ENCODE measurements at regions not wholly inside any gene's neighbourhood (a gene's known extent, or its start where the extent isn't known, plus 50 kb on each side); places are given as distances from the start of the nearest gene placed in this dataset.

DNA sequence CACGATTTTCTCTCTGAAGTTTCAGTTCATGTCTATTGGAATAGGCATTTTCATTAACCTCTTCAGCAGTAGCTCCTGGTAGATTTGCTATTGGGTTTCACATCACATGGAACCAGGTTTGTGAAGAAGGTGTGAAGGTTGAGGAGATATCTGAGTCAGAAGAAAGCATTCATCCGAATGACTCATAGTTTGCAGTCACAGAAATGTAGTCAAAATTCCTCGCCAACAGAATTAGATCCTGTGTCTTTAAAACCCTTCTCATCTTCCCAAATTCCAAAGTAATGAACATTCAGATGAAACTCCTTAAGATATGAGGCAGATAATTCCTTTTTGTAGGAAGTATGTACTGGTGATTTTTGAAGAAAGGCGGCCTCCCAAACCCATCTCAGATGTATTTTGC lies 125.0 kb upstream of the LARGE1 start:
- DNase-seq, result no peak

DNA sequence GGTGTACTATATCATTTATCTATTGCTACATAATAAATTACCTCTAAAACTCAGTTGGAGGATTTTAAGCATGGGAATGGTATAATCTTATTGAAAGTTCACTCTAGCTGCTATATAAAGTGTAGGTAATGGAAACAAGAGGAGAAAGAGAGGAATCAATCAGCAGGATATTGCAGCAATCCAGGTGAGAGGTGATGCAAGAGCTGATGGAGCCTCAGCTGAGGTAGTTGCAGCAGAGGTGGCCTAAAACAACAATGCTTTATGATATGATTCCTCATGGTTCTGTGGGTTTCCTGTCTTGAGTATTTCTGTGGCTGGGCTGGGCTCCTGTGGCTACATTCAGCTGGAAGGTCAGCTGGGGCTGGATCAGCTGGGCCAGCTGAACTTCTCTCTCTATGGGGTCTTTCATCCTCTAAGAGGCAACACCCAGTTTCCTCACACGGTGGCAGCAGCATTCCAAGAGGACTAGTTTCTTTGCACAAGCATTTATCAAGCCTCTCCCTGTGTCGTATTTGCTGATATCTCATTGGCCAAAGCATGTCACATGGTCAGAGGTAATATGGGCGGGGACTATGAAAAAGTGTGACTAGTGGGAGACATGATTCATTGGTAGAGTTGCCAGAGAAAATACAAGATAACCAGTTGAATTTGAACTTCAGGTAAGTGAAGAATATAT lies 135.4 kb upstream of the LARGE1 start:
- peak in 1 of 56 donors; percentile 4 for DNase-seq

DNA sequence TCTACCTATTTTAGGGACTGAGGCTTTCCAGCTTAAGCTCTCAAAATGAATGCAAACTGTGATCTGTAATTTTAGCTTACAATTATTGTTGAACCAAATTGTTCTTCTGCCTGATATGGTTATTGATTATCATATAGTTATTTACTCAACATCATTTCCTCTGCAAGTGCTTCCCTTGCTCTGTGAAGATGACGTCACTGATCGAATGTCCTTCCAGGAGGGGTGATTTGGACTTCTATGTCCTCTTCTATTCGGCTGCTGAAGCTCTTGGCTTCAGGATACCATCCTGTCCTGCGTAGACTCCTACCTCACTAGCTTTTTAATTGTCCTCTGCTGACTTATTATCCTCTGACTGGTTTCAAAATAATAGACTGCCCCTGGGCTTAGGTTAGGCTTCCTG lies 137.4 kb upstream of the LARGE1 start:
- DNase-seq, result no peak

DNA sequence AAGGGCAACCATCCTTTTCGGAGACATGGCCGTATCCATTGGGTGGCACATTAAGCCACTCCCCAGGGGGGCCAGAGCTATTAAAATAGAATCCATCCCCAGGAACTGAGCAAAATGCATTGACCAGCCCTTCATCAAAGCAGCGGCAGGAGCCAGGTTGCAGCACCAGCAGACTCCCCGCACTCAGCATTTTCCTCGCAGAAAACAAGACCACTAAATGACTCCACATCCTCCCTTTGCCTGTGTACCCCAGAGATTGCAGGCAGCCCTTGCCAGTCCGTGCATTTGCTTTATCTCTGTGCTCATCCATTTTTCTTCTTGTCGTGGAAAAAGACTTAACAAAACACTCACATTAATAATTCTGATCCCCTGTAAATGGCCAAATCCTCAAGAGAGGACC lies 144.4 kb upstream of the LARGE1 start:
- DNase-seq, result no peak

- no peak for DNase-seq
Measured at GRCh38 chr22:34067031-34067430, 146.8 kb upstream of the LARGE1 start.

- no peak for DNase-seq
Measured at GRCh38 chr22:34068001-34068400, 147.7 kb upstream of the LARGE1 start.

DNA sequence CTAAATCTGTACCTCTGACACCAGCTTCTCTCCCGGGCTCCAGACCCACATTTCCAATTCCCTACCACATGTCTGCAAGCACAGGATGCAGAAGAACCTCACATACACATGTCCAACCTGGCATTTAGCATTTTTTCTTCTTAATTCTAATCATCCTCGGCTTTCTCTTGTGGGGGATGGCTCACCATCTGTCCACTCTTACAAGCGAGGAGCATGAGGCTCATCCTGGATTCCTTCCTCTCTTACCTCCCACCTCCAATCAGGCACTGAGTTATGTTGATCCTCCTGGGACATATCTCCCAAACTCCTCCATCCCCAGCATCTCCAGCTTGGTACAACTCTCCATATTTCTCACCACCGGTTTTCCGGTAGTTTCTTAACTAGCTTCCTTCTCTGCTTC lies 149.8 kb upstream of the LARGE1 start:
- DNase-seq, result no peak

DNA sequence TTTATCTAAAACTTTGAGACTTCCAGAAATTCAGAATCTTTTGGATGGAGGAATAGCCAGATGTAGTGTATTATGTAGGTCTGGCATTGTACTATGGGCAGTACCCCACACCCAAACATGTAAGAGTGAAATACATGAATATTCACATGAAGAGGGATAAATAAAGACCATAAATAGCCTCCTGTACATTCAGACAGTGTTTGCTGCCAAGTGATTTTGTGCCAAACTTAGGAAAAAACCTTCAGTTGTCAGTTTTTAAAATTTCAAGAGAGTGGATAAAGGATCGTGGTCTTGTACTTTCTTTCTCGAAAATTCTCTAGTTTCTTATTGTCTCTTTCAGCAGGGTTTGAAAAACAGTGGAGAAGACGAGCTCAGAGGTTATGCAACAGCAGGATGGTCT lies 150.3 kb upstream of the LARGE1 start:
- no peak for DNase-seq

DNA sequence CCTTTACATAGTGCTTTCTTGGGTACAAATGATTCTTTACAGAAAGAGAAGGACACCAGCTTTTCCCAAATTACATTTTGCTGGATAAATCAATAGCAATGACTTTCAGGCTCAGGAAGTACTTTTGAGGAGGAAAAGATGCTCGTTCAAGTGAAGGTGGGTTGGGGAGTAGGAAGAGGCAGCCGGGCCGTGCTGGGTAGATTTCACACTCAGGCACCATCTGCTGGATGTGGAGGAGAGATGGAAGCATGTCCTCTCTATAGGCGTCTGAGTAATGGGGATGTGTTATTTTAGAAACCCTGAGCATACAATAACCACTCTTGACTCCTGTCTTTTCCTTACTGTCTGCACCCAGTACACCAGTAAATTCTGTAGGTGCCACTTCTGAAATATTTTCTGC lies 152.3 kb upstream of the LARGE1 start:
- no peak for DNase-seq

- DNase-seq, result no peak
Measured at GRCh38 chr22:34080433-34080832, 160.2 kb upstream of the LARGE1 start.

GRCh38 chr22:34096770-34097169 lies 176.5 kb upstream of the LARGE1 start:
- DNase-seq, result no peak

DNA sequence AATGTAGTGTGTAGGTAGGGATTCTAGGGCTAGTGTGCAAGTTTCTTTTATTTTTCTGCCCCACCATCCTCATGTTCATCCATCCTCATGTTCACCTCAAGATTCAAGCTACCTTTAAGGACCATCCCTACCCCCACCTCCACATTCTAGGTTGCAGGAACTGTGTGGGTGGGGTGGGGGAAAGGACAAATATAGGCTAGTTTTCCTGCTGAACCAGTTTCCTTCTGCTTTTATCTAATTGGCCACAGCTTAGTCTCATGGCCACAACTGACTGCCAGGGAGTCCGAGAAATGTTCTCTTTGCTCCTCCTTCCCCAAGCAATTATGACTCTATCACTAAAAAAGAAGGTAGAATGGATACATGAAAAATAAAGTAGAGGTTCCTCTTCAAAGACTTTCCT lies 179.0 kb upstream of the LARGE1 start:
- no peak for DNase-seq

- DNase-seq, result no peak
Measured at GRCh38 chr22:34102633-34103032, 182.4 kb upstream of the LARGE1 start.

- DNase-seq, result peak in 43 of 56 donors; percentile 1 to 65 (median 15)
Measured at GRCh38 chr22:34105461-34106062, 185.3 kb upstream of the LARGE1 start.

GRCh38 chr22:34108168-34108567 lies 187.9 kb upstream of the LARGE1 start:
- no peak for DNase-seq

DNA sequence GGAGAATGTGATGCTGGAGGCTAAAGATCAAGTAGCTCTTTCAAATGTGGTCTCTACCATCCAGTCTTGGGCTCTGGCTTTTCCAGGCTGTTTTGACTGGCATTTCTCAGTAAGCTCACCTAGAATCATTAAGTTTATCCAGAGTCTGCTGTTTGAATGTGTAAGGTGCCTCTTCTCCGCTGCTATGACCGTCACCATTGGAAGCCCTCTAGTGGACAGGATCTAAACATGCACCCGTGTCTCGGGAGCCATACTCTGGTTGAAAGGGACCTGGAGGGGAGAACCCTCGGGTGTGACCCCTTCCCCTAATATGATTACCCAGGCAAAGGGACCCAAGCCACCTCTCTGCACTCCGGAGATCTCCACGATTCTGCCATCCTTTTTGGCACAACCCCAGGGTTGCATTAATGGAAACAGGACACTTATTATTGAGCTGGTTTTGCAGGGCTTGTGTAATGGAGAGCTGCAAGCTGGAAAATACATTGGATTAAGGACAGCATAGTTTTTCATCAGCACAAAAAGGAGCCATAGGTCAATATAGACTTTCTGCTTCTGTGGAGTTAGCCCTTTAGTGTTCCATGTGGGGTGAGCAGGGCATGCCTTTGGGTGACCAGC lies 191.0 kb upstream of the LARGE1 start:
- DNase-seq, result peak in 10 of 56 donors; percentile 0 to 16 (median 1)

DNA sequence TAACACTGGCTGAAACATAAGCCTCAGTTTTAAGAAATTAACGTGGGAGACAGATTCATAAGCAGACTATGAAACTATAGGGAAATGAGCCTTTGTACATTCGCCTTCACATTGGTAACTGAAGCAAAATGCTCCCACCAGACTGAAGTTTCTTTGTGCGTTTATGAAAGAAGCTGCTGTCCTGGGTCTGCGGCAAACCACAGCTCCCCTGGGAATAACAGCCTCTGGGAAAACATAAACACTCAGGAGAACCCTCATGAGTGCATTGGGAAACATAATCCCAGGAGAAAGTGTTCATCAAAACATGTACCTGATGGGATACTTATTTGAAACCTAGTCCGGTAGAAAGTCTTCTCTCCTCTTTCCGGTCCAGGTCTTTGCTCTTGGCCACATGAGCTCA lies 193.1 kb upstream of the LARGE1 start:
- no peak for DNase-seq

GRCh38 chr22:34114406-34114805 lies 194.1 kb upstream of the LARGE1 start:
- no peak for DNase-seq

GRCh38 chr22:34115722-34116121 lies 195.4 kb upstream of the LARGE1 start:
- no peak for DNase-seq

DNA sequence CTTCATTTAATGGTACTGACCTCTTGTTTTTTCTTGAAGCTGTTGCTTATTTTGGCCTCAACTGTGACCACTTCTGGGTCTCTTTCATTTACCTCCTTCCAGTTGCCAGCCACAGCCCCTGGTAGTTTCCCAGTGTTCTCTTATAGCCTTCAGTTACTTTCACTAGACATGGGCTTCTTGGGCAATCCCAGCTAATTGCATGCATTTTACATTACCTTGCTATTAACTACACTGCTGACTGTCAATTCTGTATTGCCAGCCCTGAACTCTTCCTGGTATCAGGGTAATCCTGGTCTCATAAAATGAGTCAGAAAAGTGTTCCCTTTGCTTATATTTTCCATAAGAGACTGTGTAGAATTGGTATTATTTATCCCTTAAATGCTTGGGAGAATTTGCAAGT lies 195.8 kb upstream of the LARGE1 start:
- DNase-seq, result no peak

GRCh38 chr22:34122042-34122441 lies 201.8 kb upstream of the LARGE1 start:
- no peak for DNase-seq

DNA sequence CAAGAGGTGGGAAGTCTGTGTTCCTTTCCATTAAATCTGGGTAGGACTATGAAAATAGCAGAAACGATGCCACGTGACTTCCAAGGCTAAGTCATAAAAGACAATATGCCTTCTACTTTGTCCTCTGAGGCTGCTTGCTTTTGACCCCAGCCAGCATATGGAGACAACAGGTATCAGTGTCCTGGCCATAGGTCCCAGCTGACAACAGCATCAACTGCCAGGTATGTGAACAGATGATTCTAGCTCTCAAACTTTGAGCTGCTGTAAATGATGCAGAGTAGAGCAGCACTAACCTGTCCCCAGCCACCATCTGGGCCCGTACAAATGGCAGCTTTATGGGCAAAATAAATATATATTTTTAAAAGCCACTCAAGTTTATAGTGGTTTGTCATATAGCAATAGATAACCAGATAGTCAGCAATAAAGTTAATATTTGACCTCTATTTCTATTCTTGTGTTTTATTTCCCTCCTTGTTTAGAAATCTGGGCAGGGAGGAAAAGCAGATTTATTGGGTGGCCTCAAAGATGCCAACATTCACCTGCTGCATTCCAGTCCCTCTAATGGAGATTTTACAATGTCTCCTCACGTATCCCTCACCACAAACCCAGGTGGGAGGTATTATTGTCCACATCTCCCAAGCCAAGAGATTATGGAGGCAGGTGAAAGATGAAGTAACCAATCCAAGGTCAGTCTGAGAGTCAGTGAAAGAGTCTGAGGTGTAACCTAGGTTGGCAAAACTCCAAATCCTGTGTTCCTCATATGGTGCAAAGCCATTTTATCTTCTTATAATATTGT lies 209.6 kb upstream of the LARGE1 start:
- DNase-seq, result no peak

Data from nucleus accumbens (tissue), 56 donors.